IMR-90 (cell line): ENCODE measurements at regions not wholly inside any gene's neighbourhood (a gene's known extent, or its start where the extent isn't known, plus 50 kb on each side); places are given as distances from the start of the nearest gene placed in this dataset.

ENCODE experiments used
- ATAC-seq: fragments of 200-7000 bp; cut with Tn5 transposase; 2 replicates; pipeline ENCODE4 v1.9.1; 2020; ENCODE audit warnings: low read depth, mild to moderate bottlenecking, moderate library complexity
- BruUV-seq: library from RNA; stranded (reverse); fragments of 400-500 nt; replicated peaks from 2 replicates; lab custom pipeline; 2021; lab: Mats Ljungman, UMichigan
- CTCF ChIA-PET: fragments of 300-600 bp; formaldehyde crosslinking; extraction: SDS; loops from one replicate; lab custom pipeline; 2021; ENCODE audit warnings: antibody characterized with exemption; lab: Yijun Ruan, JAX
- POLR2A ChIA-PET: fragments of 300-600 bp; sonication (Branson Sonifier 250); formaldehyde crosslinking; loops from one replicate; lab custom pipeline; 2022; ENCODE audit warnings: antibody characterized with exemption; ENCODE audit not compliant: unreplicated experiment; lab: Charles Lee
- DNase-seq: peaks from one replicate; pipeline ENCODE4 v3.0.0; 2013
- H2AFZ ChIP-seq: replicated peaks from 2 replicates; pipeline ENCODE3; 2013; ENCODE audit warnings: low read length, mild to moderate bottlenecking; ENCODE audit not compliant: poor library complexity
- H2AK5ac ChIP-seq: 2 replicates; pipeline ENCODE4 v1.6.1; 2013; ENCODE audit warnings: low read depth, low read length, inconsistent platforms
- H2AK9ac ChIP-seq: replicated peaks from 2 replicates; pipeline ENCODE3; 2013; ENCODE audit warnings: mild to moderate bottlenecking, low read depth, low read length, moderate library complexity; ENCODE audit not compliant: poor library complexity
- H2BK120ac ChIP-seq: 2 replicates; pipeline ENCODE4 v1.6.1; 2013; ENCODE audit warnings: low read depth, low read length, inconsistent platforms
- H2BK15ac ChIP-seq: 3 replicates; pipeline ENCODE4 v1.6.1; 2013; ENCODE audit warnings: low read depth, low read length, inconsistent platforms
- H2BK20ac ChIP-seq: 2 replicates; pipeline ENCODE4 v1.6.1; 2013; ENCODE audit warnings: low read depth, mild to moderate bottlenecking, inconsistent platforms, low read length, moderate library complexity
- H2BK5ac ChIP-seq: 2 replicates; pipeline ENCODE4 v1.6.1; 2013; ENCODE audit warnings: mild to moderate bottlenecking, low read depth, low read length, inconsistent platforms; ENCODE audit not compliant: poor library complexity, severe bottlenecking
- H3K14ac ChIP-seq: replicated peaks from 2 replicates; pipeline ENCODE4 v1.6.1; 2013; ENCODE audit warnings: low read depth, low read length, inconsistent platforms
- H3K18ac ChIP-seq: 2 replicates; pipeline ENCODE4 v1.6.1; 2013; ENCODE audit warnings: low read depth, low read length, control low read depth
- H3K23ac ChIP-seq: 2 replicates; pipeline ENCODE4 v1.6.1; 2013; ENCODE audit warnings: low read depth, low read length, inconsistent platforms
- H3K27ac ChIP-seq: 2 replicates; pipeline ENCODE4 v1.5.1; 2013; ENCODE audit warnings: mild to moderate bottlenecking, control low read depth, low read length; ENCODE audit not compliant: insufficient read depth
- H3K27me3 ChIP-seq: 2 replicates; pipeline ENCODE4 v1.6.1; 2013; ENCODE audit warnings: low read length; ENCODE audit not compliant: control insufficient read depth, insufficient read depth
- H3K36me3 ChIP-seq: 2 replicates; pipeline ENCODE4 v1.6.1; 2013; ENCODE audit warnings: low read length, mixed read lengths; ENCODE audit not compliant: control insufficient read depth, insufficient read depth
- H3K4ac ChIP-seq: 2 replicates; pipeline ENCODE4 v1.6.1; 2013; ENCODE audit warnings: low read depth, low read length, inconsistent platforms
- H3K4me1 ChIP-seq: 2 replicates; pipeline ENCODE4 v1.6.1; 2013; ENCODE audit warnings: low read length, mixed read lengths; ENCODE audit not compliant: control insufficient read depth, insufficient read depth
- H3K4me2 ChIP-seq: 2 replicates; pipeline ENCODE4 v1.6.1; 2013; ENCODE audit warnings: low read depth, mild to moderate bottlenecking, control low read depth, low read length, moderate library complexity
- H3K4me3 ChIP-seq: 2 replicates; pipeline ENCODE4 v1.5.1; 2013; ENCODE audit warnings: low read depth, mild to moderate bottlenecking, control low read depth, low read length, moderate library complexity; ENCODE audit not compliant: insufficient read depth
- H3K56ac ChIP-seq: 2 replicates; pipeline ENCODE4 v1.6.1; 2013; ENCODE audit warnings: low read length, inconsistent platforms; ENCODE audit not compliant: insufficient read depth; ENCODE audit errors: extremely low read depth
- H3K79me1 ChIP-seq, 2 experiments: 2 replicates each; pipeline ENCODE4 v1.6.1; 2013; ENCODE audit warnings: low read length in 2 of 2, inconsistent platforms in 1 of 2, low read depth in 1 of 2
- H3K9ac ChIP-seq: 2 replicates; pipeline ENCODE4 v1.6.1; 2013; ENCODE audit warnings: low read depth, low read length, control low read depth
- H3K9me1 ChIP-seq: 2 replicates; pipeline ENCODE4 v1.6.1; 2013; ENCODE audit warnings: low read length, inconsistent platforms; ENCODE audit not compliant: insufficient read depth
- H3K9me3 ChIP-seq: 2 replicates; pipeline ENCODE4 v1.6.1; 2013; ENCODE audit warnings: low read length; ENCODE audit not compliant: control insufficient read depth, insufficient read depth
- H4K20me1 ChIP-seq: 2 replicates; pipeline ENCODE4 v1.6.1; 2013; ENCODE audit warnings: low read length, inconsistent platforms; ENCODE audit not compliant: insufficient read depth
- H4K5ac ChIP-seq: 2 replicates; pipeline ENCODE4 v1.6.1; 2013; ENCODE audit warnings: mild to moderate bottlenecking, low read depth, low read length, control low read depth
- H4K8ac ChIP-seq, 2 experiments: 2 replicates each; pipeline ENCODE4 v1.6.1; 2013; ENCODE audit warnings: low read depth in 2 of 2, low read length in 2 of 2, control low read depth in 1 of 2, inconsistent platforms in 1 of 2
- H4K91ac ChIP-seq: 2 replicates; pipeline ENCODE4 v1.6.1; 2013; ENCODE audit warnings: low read depth, low read length, inconsistent platforms; ENCODE audit not compliant: insufficient read depth
- RCOR1 ChIP-seq: IDR thresholded peaks from 2 replicates; pipeline ENCODE4 v1.6.1; 2012; ENCODE audit warnings: mild to moderate bottlenecking, low read length, improper control_type of control experiment; ENCODE audit not compliant: insufficient replicate concordance
- WGBS, 2 experiments: methylation state at CpG; one replicate each; pipeline versions ENCODE4 v1.1.5 to v1.1.7; 2013; ENCODE audit warnings: missing lambda C conversion rate in 2 of 2; ENCODE audit not compliant: insufficient read length in 1 of 2; ENCODE audit errors: extremely low coverage in 2 of 2; 5-methylcytosine and 5-hydroxymethylcytosine counted together
- dilution Hi-C: fragments of 300-500 bp; cut with HindIII; formaldehyde crosslinking; loops from one replicate; pipeline ENCODE4 v1.14.3; 2018; ENCODE audit warnings: low sequenced_read_pairs; ENCODE audit not compliant: unreplicated experiment
- in situ Hi-C: fragments of 300-500 bp; cut with MboI; formaldehyde crosslinking; loops from 3 replicates; pipeline ENCODE4 v1.14.3; 2019; ENCODE audit warnings: low sequenced_read_pairs, inconsistent platforms, mixed read lengths
- intact Hi-C: fragments of 100-400 bp; cut with micrococcal nuclease; formaldehyde crosslinking; loops from 2 replicates; pipeline ENCODE4 v1.10.0; 2022

- no peak overlapping the region for H2BK15ac ChIP-seq
- H3K4me2 ChIP-seq = no peak overlapping the region
- no peak overlapping the region; the same call in 1 of the 2 replicates for H4K5ac ChIP-seq
- no TSS peak for BruUV-seq
- H3K4ac ChIP-seq = no peak overlapping the region
- no peak overlapping the region for H2BK120ac ChIP-seq
- no peak overlapping the region for H2BK20ac ChIP-seq
- no peaks in the 10 kb centered on the region for H3K9me3 ChIP-seq
- H2AK5ac ChIP-seq = no peak overlapping the region
- peaks cover 8% of the 10 kb centered on the region for H3K4me1 ChIP-seq
- no peaks in the 10 kb centered on the region for H3K36me3 ChIP-seq
- no peaks in the 10 kb centered on the region for H3K27me3 ChIP-seq
- H4K91ac ChIP-seq = no peak overlapping the region
- H4K8ac ChIP-seq = no peak overlapping the region
- no peak overlapping the region for H2AK9ac ChIP-seq
- intact Hi-C loops = no loop called here
- H3K79me1 ChIP-seq = peaks cover 3 to 57% of the 10 kb centered on the region in 2 experiments; a peak in 3 of 4 replicates
- no peak overlapping the region for H2AFZ ChIP-seq
- no peak for TF ChIP-seq RCOR1
- no peak overlapping the region for H3K9ac ChIP-seq
- no peak overlapping the region for H3K27ac ChIP-seq
- no CpG with 5 or more reads among the region's 2 CpGs for WGBS, 2 experiments
- H3K18ac ChIP-seq = no peak overlapping the region
- ChIA-PET POLR2A (interaction anchor here (0.6 kb wide), 1 partner anchor 35 kb away, joined by 3 read pairs; no protein-coding TSS in a partner anchor), CTCF (no interaction called here)
- no peak overlapping the region for H3K23ac ChIP-seq
- DNase-seq (no peak), ATAC-seq (no peak)
- peaks cover 19% of the 10 kb centered on the region; the same call in 1 of the 2 replicates for H4K20me1 ChIP-seq
- dilution Hi-C loops = no loop called here
- no peak overlapping the region for H2BK5ac ChIP-seq
- in situ Hi-C loops = no loop called here
- H3K4me3 ChIP-seq = no peak overlapping the region
- no peak overlapping the region for H3K14ac ChIP-seq
- H3K9me1 ChIP-seq = 0 out of 2 replicates have a peak, but pooled peaks cover 3% of the 10 kb centered on the region
- no peak overlapping the region for H3K56ac ChIP-seq
Observed at GRCh38 chr13:107811233-107812013, 403.9 kb downstream of the LIG4 start.
